ENCODE measurements at regions not wholly inside any gene's neighbourhood (a gene's known extent, or its start where the extent isn't known, plus 50 kb on each side); places are given as distances from the start of the nearest gene placed in this dataset.

DNA sequence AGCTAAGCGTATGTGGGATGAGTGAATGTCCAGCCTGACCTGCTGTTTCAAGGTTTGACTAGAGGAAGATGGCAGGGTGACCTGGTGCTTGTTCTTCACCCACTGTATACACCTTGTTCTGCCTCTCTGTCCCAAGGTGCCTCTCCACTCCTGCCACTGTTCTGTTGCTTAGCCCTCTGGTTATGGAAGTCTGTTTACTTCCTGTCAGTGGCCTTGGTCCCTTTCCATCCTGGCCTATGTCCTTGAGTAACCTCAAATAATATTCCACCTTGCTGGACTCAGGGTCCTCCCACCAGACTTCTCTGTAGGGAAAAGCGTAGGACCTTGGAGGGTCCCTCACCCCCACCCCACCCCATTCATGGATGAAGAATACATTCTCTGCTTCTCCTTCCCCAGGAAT is 73.2 kb upstream of the SALL1 start:
- TF ChIP-seq, protein P1, sequence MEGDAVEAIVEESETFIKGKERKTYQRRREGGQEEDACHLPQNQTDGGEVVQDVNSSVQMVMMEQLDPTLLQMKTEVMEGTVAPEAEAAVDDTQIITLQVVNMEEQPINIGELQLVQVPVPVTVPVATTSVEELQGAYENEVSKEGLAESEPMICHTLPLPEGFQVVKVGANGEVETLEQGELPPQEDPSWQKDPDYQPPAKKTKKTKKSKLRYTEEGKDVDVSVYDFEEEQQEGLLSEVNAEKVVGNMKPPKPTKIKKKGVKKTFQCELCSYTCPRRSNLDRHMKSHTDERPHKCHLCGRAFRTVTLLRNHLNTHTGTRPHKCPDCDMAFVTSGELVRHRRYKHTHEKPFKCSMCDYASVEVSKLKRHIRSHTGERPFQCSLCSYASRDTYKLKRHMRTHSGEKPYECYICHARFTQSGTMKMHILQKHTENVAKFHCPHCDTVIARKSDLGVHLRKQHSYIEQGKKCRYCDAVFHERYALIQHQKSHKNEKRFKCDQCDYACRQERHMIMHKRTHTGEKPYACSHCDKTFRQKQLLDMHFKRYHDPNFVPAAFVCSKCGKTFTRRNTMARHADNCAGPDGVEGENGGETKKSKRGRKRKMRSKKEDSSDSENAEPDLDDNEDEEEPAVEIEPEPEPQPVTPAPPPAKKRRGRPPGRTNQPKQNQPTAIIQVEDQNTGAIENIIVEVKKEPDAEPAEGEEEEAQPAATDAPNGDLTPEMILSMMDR (IDR thresholded peaks at IDR 0.05 in 8 of 11, conservative IDR thresholded peaks at IDR 0.05 in 3 of 11): no peak
- TF ChIP-seq POLR2A (IDR thresholded peaks at IDR 0.05) (no peak), POLR2AphosphoS5 (IDR thresholded peaks at IDR 0.05) (no peak)
